NCI-H1417 (cell line): ENCODE measurements at regions not wholly inside any gene's neighbourhood (a gene's known extent, or its start where the extent isn't known, plus 50 kb on each side); places are given as distances from the start of the nearest gene placed in this dataset.
"Not testable (repeated sequence)": the region's sequence is repeated elsewhere in the genome, so short reads cannot be mapped to it uniquely, and the experiment has no call there.

Experiments
- DNase-seq, 3 experiments: peaks; one replicate each; lab custom pipeline; 2025; lab: John Stamatoyannopoulos, UW

GRCh38 chr9:36521148-36521547 lies 51.5 kb upstream of the MELK start:
- no peak for DNase-seq

GRCh38 chr9:36517131-36517530 lies 55.6 kb upstream of the MELK start:
- DNase-seq, result no peak

DNA sequence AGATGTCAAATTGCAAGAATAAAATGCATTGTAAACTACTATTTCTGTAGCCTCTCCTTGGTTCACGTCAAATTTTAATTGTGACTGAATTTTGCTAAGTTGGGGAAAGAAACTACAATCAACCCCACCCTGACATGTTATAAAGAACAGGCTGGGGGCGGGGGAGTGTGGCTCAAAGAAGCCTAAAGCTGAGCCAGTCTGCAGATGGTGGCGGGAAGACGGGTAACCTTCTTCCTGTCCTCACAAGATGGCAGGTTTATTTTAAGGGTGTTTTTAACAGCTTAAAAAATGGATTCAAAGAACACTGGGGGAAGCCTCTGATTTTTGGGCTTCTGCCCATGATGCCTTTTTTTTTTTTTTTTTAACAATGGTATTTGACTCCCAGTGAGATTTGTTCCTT lies 68.5 kb upstream of the MELK start:
- no peak for DNase-seq

- DNase-seq, result no peak
Measured at GRCh38 chr9:36503172-36504088, 69.3 kb upstream of the MELK start.

GRCh38 chr9:36501727-36502126 lies 71.0 kb upstream of the MELK start:
- no peak for DNase-seq

GRCh38 chr9:36500931-36501330 lies 71.8 kb upstream of the MELK start:
- not testable (repeated sequence) for DNase-seq

DNA sequence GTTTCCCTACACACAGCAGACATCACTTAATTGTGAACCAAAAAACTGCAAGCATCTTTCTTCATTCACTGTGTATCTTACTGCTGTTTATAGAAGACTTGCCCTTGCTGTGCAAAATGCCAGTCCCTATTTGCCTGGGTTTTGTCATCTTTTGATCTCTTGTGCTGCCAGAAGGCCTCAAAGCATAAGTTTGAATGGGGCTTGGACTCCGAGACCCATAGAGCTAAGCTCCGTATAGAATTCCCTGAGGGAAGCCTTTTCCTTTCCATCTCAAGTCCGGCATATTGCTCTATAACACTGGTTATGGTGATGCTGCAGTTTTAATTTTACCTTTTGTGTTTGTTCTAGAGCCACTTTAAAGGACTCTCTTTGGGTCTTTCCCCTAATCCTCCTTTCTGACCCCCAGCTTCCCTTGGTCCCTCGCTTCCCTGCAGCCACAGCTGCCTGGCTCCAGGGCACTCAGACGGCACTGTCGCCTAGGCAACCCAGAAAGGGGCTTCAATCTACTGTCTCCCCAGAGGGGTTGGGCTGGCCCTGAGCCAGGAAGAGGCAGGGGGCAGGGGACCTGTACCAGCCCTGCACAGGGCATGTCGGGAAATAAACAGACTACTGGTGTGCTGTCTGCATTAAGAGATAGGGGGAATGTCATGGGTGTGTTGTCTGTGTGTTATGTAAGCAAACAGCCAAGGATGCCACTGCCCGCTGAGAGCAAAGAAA lies 73.4 kb upstream of the MELK start:
- peak; percentile 84 to 95 (median 85) for DNase-seq

GRCh38 chr9:36493564-36493963 lies 79.1 kb upstream of the MELK start:
- not testable (repeated sequence) for DNase-seq

- no peak for DNase-seq
Measured at GRCh38 chr9:36492865-36493264, 79.8 kb upstream of the MELK start.

DNA sequence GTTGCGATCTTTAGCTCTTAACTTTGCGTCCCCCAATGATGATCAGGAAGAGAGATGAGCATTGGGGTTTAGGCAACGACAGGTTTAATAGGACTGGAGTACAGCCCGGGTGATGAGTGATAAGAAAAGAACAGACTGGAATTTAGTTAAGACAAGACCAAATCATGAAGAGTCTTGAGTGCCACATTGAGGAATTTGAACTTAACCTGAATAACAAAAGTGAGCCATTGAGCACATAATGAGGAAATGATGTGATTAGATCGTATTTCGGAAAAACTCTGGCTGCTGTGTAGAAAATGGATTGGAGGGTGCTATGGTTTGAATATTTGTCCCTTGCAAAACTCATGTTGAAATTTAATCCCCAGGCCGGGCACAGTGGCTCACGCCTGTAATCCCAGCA lies 83.2 kb upstream of the MELK start:
- no peak for DNase-seq

DNA sequence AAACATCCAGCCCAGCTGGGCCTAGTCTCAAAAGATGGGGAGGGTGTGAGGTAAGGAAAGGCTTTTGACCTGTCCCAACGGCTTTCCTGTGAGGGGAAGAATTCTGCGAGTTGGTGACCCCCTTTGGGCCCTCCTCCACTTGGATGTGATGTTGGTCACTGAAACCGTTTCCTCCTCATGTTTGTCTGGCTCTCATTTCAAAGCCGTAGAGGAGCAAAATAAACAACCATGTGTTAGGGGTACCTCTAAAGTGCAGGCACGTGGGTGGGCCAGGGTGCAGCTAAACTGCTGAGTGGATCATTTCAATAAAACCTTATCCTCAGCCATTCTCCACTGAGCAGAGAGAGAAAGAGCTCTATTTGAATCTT lies 84.3 kb upstream of the MELK start:
- DNase-seq, result no peak

DNA sequence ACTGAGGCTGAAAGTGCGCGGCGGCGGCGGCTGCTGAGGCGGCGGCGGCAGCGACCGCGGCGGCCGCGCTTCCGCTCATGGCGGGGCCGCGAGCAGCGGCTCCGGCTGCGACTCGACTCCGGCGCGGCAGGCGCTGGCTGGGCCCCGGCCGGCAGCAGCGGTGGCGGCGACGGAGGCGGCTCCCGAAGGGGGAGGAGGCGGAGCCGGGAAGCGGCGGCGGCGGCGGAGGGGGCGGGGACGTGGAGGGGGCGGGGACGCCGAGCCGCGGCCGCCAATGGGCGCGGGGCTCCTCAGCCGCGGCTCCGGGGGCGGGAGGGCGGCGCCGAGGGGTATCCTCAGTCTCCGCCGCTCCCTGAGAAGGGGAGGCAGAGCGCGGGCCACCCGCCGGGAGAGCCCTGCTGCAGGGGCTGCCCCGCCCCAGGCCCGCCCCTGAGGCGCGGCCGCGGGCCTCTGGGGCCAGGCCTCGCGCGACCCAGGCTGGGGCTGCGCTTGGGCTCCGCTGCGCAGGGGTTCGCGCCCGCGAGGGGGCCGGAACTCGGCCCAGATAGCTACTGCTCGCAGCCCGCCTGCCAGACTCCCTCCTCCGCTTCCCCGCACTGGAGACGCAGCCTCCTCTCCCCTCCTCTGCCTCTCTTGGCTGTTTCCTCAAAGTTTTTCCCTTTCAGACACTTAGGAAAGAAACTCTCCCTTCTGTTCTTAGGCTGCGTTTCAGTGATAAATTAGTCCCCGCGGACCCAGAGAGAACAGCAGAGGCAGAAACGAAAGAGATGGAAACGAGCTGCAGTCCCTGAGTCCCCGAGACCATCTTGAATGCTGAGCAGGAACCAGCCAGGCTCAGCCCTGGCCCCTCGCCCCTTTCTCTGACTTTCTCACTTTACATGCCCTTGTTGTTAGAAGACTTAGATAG lies 85.0 kb upstream of the MELK start:
- peak; percentile 86 to 91 (median 90) for DNase-seq

DNA sequence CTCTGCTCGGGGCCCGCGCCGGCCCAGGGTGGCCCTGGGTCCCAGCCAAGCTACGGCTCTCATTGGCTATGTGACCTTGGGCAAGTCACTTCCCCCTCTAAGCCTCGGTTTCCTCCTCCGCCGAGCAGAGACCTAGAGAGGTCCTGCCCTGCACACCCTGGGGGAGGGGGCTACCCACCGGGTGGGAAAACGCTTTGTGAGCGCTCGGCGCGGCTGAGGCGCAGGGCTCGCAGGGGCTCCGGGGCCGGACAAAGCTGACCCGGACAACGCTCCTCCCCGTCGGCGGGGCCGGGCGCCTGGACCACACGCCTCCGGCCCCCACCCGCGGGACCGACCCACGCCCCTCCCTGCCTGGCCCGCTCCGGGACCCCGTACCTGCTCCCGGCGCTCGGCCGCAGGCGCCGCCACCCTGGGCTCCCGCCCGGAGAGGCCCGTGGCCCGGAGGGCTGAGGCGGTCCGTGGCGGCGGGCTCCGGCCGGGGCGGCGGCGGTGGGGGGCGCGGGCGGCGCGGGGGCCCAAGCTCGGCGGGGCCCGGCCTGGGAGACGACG lies 85.7 kb upstream of the MELK start:
- DNase-seq, result peak in 2 of 3 experiments; percentile 43 to 54

- DNase-seq, result peak in 2 of 3 experiments; percentile 19 to 32
Measured at GRCh38 chr9:36486329-36486932, 86.3 kb upstream of the MELK start.

- no peak for DNase-seq
Measured at GRCh38 chr9:36485647-36486328, 85.7 kb upstream of the RNF38 start.

- DNase-seq, result no peak
Measured at GRCh38 chr9:36484124-36484523, 84.1 kb upstream of the RNF38 start.

GRCh38 chr9:36479101-36479500 lies 79.0 kb upstream of the RNF38 start:
- no peak for DNase-seq

GRCh38 chr9:36471359-36471758 lies 71.3 kb upstream of the RNF38 start:
- no peak for DNase-seq

DNA sequence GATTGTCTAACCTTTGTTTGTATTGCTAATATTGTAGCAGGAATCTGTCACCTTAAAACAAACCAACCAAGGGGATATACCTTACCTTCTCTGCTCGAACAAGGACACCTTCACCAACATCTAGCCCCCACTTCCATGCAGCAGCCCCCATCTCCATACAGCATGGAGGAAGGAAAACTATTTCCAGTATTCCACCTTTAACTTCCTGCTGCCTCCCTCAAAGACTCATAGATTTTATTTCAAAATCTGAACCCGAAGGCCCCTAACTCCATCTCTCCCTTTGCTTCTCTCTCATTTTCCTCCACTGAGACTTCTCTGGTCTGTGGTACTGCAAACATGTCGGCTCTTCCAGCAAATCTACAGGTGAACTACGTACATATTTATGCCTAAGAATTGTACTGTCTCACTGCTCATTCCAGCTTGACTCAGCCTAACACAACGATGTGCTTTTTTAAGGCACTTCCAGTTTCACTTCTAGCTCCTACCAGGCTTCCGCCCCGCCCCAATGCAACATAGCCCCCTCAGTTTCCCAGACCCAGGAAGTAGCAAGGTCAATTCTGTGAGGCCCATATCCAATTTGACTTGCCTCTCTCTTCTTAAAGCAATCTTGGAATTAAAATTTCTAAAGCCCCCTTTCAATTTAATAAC lies 70.7 kb upstream of the RNF38 start:
- DNase-seq, result no peak

- DNase-seq, result no peak
Measured at GRCh38 chr9:36463467-36463866, 63.4 kb upstream of the RNF38 start.
